ENCODE measurements at regions not wholly inside any gene's neighbourhood (a gene's known extent, or its start where the extent isn't known, plus 50 kb on each side); places are given as distances from the start of the nearest gene placed in this dataset.

DNA sequence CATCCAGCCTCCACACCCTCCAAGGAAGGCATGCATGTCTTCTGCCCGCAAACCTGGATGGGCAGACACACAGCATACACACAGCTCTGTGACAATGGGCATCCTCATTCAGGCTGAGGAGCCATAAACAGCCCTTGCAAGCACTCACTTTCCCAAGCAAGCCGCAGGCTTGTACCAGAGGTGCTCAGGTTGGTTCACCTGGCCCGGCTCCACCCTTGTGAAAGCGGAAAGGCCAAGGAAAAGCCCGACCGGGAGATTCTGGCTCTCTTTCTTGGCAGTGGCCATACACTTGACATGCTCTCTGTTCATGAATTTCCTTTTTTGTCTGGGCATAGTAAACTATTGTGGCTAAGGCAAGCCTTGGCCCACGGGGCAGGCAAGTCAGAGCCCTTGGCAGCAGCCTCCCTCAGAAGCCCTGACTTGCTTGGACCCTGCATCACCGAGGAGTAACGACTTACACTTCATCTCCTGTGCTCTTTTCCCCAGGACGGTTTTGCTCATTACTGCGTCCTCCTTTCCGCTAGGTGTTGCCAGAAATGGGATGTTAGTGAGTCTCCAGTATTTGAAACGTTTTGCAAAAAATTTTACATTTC, 74.6 kb upstream of the BNC1 start:
- TF ChIP-seq POLR2A (IDR thresholded peaks at IDR 0.05) = no peak
- TF ChIP-seq, protein P1, sequence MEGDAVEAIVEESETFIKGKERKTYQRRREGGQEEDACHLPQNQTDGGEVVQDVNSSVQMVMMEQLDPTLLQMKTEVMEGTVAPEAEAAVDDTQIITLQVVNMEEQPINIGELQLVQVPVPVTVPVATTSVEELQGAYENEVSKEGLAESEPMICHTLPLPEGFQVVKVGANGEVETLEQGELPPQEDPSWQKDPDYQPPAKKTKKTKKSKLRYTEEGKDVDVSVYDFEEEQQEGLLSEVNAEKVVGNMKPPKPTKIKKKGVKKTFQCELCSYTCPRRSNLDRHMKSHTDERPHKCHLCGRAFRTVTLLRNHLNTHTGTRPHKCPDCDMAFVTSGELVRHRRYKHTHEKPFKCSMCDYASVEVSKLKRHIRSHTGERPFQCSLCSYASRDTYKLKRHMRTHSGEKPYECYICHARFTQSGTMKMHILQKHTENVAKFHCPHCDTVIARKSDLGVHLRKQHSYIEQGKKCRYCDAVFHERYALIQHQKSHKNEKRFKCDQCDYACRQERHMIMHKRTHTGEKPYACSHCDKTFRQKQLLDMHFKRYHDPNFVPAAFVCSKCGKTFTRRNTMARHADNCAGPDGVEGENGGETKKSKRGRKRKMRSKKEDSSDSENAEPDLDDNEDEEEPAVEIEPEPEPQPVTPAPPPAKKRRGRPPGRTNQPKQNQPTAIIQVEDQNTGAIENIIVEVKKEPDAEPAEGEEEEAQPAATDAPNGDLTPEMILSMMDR (IDR thresholded peaks at IDR 0.05) = no peak
